ENCODE measurements at regions not wholly inside any gene's neighbourhood (a gene's known extent, or its start where the extent isn't known, plus 50 kb on each side); places are given as distances from the start of the nearest gene placed in this dataset.

DNA sequence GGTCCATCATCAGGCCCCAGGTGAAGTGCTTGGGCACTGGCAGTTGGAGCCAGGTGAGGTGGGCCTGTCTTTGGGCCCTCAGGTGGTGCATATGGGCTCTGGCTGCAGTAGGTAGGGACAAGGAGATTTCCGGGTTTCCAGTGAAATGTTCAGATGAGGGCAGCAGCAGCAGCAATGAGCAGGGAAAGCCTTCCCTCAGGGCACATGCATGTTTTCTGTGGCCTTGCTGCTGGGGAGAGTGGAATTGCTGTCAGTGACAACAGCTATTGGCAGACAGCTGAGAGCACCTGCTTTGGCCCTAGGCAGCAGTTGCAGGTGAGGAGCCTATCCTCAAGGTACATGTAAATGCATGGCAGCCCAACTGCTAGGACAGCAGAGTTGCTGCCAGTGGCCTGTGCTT, 58.9 kb upstream of the QRFPR start:
- H2AFZ ChIP-seq (ENCODE audit: control insufficient read depth, low read depth, low read length): no peak overlapping the region
- no peaks in the 10 kb centered on the region for H3K79me2 ChIP-seq (ENCODE audit: control insufficient read depth, insufficient read depth, low read length)
- ChIA-PET POLR2A (no interaction called here), SMC1A (ENCODE audit: uncharacterized antibody, unreplicated experiment) (interaction anchor here (0.9 kb wide), 1 partner anchor 72 kb away, joined by 3 read pairs; no protein-coding TSS in a partner anchor), CTCF (interaction anchor here (1.6 kb wide), 1 partner anchor 25 kb away, joined by 6 read pairs; no protein-coding TSS in a partner anchor), RAD21 (ENCODE audit: unreplicated experiment) (no interaction called here)
- FAIRE-seq: no peak
- no peaks in the 10 kb centered on the region; the same call in 1 of the 3 replicates for H3K9me3 ChIP-seq (replicated peaks; ENCODE audit: control insufficient read depth, insufficient read depth, low read length)
- no peaks in the 10 kb centered on the region for H3K4me1 ChIP-seq (ENCODE audit: control insufficient read depth, insufficient read depth, low read length)
- no peaks in the 10 kb centered on the region for H3K27me3 ChIP-seq (replicated peaks in 1 of 2; ENCODE audit: control insufficient read depth in 2 of 2, insufficient read depth in 2 of 2, low read length in 1 of 2)
- no peak overlapping the region for H3K9ac ChIP-seq (ENCODE audit: control insufficient read depth, insufficient read depth, low read length)
- DNase-seq (ENCODE audit: low read depth, low spot score): no peak
- no peak for ATAC-seq
- no TSS peak for BruUV-seq (replicated peaks)
- H3K27ac ChIP-seq (ENCODE audit: control insufficient read depth, insufficient read depth): no peak overlapping the region
- H3K36me3 ChIP-seq (ENCODE audit: control insufficient read depth in 2 of 2, insufficient read depth in 2 of 2, low read length in 1 of 2): no peaks in the 10 kb centered on the region
- TF ChIP-seq, protein P1, sequence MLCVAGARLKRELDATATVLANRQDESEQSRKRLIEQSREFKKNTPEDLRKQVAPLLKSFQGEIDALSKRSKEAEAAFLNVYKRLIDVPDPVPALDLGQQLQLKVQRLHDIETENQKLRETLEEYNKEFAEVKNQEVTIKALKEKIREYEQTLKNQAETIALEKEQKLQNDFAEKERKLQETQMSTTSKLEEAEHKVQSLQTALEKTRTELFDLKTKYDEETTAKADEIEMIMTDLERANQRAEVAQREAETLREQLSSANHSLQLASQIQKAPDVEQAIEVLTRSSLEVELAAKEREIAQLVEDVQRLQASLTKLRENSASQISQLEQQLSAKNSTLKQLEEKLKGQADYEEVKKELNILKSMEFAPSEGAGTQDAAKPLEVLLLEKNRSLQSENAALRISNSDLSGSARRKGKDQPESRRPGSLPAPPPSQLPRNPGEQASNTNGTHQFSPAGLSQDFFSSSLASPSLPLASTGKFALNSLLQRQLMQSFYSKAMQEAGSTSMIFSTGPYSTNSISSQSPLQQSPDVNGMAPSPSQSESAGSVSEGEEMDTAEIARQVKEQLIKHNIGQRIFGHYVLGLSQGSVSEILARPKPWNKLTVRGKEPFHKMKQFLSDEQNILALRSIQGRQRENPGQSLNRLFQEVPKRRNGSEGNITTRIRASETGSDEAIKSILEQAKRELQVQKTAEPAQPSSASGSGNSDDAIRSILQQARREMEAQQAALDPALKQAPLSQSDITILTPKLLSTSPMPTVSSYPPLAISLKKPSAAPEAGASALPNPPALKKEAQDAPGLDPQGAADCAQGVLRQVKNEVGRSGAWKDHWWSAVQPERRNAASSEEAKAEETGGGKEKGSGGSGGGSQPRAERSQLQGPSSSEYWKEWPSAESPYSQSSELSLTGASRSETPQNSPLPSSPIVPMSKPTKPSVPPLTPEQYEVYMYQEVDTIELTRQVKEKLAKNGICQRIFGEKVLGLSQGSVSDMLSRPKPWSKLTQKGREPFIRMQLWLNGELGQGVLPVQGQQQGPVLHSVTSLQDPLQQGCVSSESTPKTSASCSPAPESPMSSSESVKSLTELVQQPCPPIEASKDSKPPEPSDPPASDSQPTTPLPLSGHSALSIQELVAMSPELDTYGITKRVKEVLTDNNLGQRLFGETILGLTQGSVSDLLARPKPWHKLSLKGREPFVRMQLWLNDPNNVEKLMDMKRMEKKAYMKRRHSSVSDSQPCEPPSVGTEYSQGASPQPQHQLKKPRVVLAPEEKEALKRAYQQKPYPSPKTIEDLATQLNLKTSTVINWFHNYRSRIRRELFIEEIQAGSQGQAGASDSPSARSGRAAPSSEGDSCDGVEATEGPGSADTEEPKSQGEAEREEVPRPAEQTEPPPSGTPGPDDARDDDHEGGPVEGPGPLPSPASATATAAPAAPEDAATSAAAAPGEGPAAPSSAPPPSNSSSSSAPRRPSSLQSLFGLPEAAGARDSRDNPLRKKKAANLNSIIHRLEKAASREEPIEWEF (IDR thresholded peaks at IDR 0.05; ENCODE audit: insufficient replicate concordance, low read depth, low read length): no peak
- no peak for TF ChIP-seq IRF4 (IDR thresholded peaks at IDR 0.05; ENCODE audit: low read depth, low read length)
- H4K20me1 ChIP-seq (ENCODE audit: control insufficient read depth, insufficient read depth): no peaks in the 10 kb centered on the region
- H3K4me2 ChIP-seq (ENCODE audit: control insufficient read depth, insufficient read depth): no peak overlapping the region
- intact Hi-C loops (cut with micrococcal nuclease; ENCODE audit: unreplicated experiment): no loop called here
- 0% methylated on average over 1 of the region's 1 CpG for WGBS (ENCODE audit: insufficient coverage, insufficient replicate concordance, low lambda C conversion rate, missing lambda C conversion rate)
- H3K4me3 ChIP-seq: no peak overlapping the region
- in situ Hi-C loops (cut with MboI): no loop called here

Measured in GM12878 (cell line).